HepG2 (cell line): ENCODE measurements at regions not wholly inside any gene's neighbourhood (a gene's known extent, or its start where the extent isn't known, plus 50 kb on each side); places are given as distances from the start of the nearest gene placed in this dataset.

Experiments used
- ARID2 ChIP-seq: sonication (generic); formaldehyde crosslinking; IDR thresholded peaks from 2 replicates; pipeline ENCODE4 v1.8.1; 2022; ENCODE audit warnings: mild to moderate bottlenecking, missing genetic modification reagents, borderline replicate concordance
- EHMT2 ChIP-seq: fragments of 200-600 bp; sonication (generic); IDR thresholded peaks from 2 replicates; pipeline ENCODE4 v1.7.0; 2017; ENCODE audit warnings: antibody characterized with exemption, low read depth, low read length, borderline replicate concordance
- MIER3 ChIP-seq: IDR thresholded peaks from 2 replicates; pipeline ENCODE4 v1.6.1; 2016; ENCODE audit warnings: missing compliant biosample characterization, borderline replicate concordance
- MTF2 ChIP-seq: sonication (generic); formaldehyde crosslinking; IDR thresholded peaks from 2 replicates; pipeline ENCODE4 v1.5.0; 2020; ENCODE audit warnings: missing genetic modification reagents, borderline replicate concordance
- TBL1XR1 ChIP-seq: fragments of 150-350 bp; IDR thresholded peaks from 2 replicates; pipeline ENCODE4 v1.6.1; 2014; ENCODE audit warnings: borderline replicate concordance, low read length; ENCODE audit not compliant: partially characterized antibody
- THYN1 ChIP-seq: sonication (generic); formaldehyde crosslinking; IDR thresholded peaks from 2 replicates; pipeline ENCODE4 v1.8.1; 2023; ENCODE audit warnings: low read depth, mild to moderate bottlenecking, moderate library complexity, missing genetic modification reagents, borderline replicate concordance
- TF ChIP-seq, protein P1 (sequence below): IDR thresholded peaks from 2 replicates; pipeline ENCODE4 v1.6.1; 2016; ENCODE audit warnings: low read depth, missing genetic modification reagents, missing compliant biosample characterization
- TF ChIP-seq, protein P2 (sequence below): sonication (generic); formaldehyde crosslinking; IDR thresholded peaks from 2 replicates; pipeline ENCODE4 v1.4.0; 2020; ENCODE audit warnings: missing genetic modification reagents, borderline replicate concordance

DNA sequence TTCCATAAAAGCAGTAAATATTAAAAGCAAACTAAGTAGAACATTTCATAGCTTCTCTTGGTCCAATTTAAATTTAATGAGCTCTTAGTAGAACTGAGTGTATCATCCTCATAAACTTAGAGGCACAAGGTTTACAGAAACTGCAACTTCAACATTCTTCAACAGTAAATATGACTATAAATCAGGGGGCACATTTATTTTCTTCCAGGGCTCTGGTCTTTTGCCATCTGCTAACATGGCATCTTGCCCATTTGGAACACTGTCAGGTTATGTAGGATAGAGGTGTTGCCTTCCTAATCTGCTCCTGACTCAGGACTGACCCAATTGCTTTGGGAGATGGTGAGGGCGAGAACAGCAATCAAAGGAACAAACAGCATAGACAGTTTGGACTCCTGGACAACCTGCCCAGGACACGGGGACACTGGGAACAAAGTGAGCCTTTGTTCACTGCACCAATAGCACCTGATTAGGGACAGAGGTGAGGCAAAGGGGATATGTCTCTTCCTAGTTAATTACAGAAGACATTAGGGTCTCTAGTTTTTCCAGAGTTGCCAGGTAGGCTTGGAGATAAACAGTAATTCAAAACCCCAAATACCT, 610.2 kb upstream of the ROBO2 start (continued):
- TF ChIP-seq, protein P1, sequence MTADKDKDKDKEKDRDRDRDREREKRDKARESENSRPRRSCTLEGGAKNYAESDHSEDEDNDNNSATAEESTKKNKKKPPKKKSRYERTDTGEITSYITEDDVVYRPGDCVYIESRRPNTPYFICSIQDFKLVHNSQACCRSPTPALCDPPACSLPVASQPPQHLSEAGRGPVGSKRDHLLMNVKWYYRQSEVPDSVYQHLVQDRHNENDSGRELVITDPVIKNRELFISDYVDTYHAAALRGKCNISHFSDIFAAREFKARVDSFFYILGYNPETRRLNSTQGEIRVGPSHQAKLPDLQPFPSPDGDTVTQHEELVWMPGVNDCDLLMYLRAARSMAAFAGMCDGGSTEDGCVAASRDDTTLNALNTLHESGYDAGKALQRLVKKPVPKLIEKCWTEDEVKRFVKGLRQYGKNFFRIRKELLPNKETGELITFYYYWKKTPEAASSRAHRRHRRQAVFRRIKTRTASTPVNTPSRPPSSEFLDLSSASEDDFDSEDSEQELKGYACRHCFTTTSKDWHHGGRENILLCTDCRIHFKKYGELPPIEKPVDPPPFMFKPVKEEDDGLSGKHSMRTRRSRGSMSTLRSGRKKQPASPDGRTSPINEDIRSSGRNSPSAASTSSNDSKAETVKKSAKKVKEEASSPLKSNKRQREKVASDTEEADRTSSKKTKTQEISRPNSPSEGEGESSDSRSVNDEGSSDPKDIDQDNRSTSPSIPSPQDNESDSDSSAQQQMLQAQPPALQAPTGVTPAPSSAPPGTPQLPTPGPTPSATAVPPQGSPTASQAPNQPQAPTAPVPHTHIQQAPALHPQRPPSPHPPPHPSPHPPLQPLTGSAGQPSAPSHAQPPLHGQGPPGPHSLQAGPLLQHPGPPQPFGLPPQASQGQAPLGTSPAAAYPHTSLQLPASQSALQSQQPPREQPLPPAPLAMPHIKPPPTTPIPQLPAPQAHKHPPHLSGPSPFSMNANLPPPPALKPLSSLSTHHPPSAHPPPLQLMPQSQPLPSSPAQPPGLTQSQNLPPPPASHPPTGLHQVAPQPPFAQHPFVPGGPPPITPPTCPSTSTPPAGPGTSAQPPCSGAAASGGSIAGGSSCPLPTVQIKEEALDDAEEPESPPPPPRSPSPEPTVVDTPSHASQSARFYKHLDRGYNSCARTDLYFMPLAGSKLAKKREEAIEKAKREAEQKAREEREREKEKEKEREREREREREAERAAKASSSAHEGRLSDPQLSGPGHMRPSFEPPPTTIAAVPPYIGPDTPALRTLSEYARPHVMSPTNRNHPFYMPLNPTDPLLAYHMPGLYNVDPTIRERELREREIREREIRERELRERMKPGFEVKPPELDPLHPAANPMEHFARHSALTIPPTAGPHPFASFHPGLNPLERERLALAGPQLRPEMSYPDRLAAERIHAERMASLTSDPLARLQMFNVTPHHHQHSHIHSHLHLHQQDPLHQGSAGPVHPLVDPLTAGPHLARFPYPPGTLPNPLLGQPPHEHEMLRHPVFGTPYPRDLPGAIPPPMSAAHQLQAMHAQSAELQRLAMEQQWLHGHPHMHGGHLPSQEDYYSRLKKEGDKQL (CRISPR knock-in tag), result no peak
- no peak for TF ChIP-seq THYN1
- TF ChIP-seq ARID2 (CRISPR knock-in tag), result no peak
- TF ChIP-seq, protein P2, sequence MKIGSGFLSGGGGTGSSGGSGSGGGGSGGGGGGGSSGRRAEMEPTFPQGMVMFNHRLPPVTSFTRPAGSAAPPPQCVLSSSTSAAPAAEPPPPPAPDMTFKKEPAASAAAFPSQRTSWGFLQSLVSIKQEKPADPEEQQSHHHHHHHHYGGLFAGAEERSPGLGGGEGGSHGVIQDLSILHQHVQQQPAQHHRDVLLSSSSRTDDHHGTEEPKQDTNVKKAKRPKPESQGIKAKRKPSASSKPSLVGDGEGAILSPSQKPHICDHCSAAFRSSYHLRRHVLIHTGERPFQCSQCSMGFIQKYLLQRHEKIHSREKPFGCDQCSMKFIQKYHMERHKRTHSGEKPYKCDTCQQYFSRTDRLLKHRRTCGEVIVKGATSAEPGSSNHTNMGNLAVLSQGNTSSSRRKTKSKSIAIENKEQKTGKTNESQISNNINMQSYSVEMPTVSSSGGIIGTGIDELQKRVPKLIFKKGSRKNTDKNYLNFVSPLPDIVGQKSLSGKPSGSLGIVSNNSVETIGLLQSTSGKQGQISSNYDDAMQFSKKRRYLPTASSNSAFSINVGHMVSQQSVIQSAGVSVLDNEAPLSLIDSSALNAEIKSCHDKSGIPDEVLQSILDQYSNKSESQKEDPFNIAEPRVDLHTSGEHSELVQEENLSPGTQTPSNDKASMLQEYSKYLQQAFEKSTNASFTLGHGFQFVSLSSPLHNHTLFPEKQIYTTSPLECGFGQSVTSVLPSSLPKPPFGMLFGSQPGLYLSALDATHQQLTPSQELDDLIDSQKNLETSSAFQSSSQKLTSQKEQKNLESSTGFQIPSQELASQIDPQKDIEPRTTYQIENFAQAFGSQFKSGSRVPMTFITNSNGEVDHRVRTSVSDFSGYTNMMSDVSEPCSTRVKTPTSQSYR (CRISPR knock-in tag), result no peak
- TF ChIP-seq MIER3 (CRISPR knock-in tag), result no peak
- no peak for TF ChIP-seq TBL1XR1
- no peak for TF ChIP-seq EHMT2
- no peak for TF ChIP-seq MTF2 (CRISPR knock-in tag)
